ENCODE measurements at regions not wholly inside any gene's neighbourhood (a gene's known extent, or its start where the extent isn't known, plus 50 kb on each side); places are given as distances from the start of the nearest gene placed in this dataset.

DNA sequence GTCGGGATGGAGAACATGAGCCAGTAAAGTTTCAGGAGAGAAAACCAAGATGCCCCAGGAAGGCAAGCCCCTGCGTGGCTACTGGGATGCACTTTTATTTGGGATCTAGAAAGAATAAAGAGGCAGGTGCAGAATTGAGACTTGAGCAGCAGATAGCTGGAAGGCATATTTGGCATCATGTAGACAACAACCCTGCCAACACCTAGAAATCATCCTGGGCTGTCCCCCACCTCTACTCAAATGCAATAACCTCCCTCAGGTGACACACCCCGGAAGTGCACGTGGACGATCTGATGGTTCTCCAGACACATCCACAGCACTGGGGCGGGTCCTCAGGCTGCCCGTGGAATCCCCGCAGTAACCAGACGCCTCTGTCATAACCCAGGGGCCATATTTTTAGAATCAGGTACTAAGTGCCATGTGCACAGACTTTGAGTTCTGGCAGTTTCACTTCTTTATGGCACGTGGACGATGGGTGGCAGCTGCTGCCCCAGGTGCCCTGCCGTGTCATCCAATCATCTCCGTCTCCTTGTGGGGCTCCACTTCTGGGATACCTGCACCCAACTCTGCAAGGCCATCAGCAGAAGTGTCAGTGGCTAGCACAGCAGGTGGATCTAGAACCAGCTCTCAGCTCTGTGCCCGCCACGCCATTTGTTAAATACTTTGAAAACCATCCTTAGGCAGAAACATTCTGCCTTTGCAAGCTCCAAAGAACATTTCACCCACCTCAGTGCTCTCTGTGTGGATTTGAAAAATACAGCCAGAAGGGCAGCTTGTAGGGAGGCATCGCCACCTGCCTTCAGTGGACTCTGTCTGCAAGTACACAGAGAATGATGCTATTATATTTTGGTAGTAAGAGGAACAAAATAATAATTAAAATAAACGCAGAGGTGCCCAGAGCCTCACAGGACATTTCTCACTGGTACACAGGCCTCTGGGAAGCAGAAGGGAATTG is 771.7 kb upstream of the TMEM132C start:
- H3K4me1 ChIP-seq, result no peaks in the 10 kb centered on the region
- no peaks in the 10 kb centered on the region for H3K9me3 ChIP-seq
- TF ChIP-seq POLR2A (IDR thresholded peaks at IDR 0.05), result no peak
- TF ChIP-seq, protein P1, sequence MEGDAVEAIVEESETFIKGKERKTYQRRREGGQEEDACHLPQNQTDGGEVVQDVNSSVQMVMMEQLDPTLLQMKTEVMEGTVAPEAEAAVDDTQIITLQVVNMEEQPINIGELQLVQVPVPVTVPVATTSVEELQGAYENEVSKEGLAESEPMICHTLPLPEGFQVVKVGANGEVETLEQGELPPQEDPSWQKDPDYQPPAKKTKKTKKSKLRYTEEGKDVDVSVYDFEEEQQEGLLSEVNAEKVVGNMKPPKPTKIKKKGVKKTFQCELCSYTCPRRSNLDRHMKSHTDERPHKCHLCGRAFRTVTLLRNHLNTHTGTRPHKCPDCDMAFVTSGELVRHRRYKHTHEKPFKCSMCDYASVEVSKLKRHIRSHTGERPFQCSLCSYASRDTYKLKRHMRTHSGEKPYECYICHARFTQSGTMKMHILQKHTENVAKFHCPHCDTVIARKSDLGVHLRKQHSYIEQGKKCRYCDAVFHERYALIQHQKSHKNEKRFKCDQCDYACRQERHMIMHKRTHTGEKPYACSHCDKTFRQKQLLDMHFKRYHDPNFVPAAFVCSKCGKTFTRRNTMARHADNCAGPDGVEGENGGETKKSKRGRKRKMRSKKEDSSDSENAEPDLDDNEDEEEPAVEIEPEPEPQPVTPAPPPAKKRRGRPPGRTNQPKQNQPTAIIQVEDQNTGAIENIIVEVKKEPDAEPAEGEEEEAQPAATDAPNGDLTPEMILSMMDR (IDR thresholded peaks at IDR 0.05), result no peak
- H3K4me3 ChIP-seq, result no peak overlapping the region
- ATAC-seq, result no peak
- intact Hi-C loops (cut with DNase I), result no loop called here
- no peaks in the 10 kb centered on the region for H3K27me3 ChIP-seq
- no peak overlapping the region for H3K27ac ChIP-seq
- no peak for DNase-seq
- H3K36me3 ChIP-seq, result no peaks in the 10 kb centered on the region
- WGBS (ENCODE audit: insufficient coverage, low coverage, low lambda C conversion rate, missing lambda C conversion rate), result 54% methylated on average over 4 of the region's 17 CpGs

DNA sequence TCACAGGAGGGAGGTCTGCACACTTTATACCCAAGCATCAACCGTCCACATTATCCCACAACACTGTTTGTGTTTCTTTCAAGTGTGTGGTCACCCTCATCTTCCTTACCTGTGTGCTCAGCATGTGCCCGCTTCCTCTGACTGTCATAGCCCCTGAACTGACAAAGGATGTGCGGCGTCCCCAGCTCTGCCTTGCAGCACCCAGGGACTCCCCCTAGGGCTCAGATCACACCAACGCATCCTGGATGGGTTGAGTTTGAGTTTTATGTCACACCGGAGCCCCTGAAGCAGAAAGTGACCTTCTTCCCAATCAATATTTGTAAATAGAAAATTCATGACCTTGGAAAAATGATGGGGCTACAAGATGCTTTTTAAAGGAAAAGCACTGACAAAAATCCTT is 770.7 kb upstream of the TMEM132C start:
- H3K4me3 ChIP-seq, result no peak overlapping the region
- DNase-seq (no peak), ATAC-seq (no peak)
- 29% methylated on average over 6 of the region's 6 CpGs for WGBS (ENCODE audit: insufficient coverage, low coverage, low lambda C conversion rate, missing lambda C conversion rate)
- H3K36me3 ChIP-seq, result no peaks in the 10 kb centered on the region
- H3K4me1 ChIP-seq, result no peaks in the 10 kb centered on the region
- TF ChIP-seq, protein P1 (IDR thresholded peaks at IDR 0.05), result no peak
- no peak for TF ChIP-seq POLR2A (IDR thresholded peaks at IDR 0.05)
- no peak overlapping the region for H3K27ac ChIP-seq
- intact Hi-C loops (cut with DNase I), result no loop called here
- no peaks in the 10 kb centered on the region for H3K27me3 ChIP-seq
- H3K9me3 ChIP-seq, result no peaks in the 10 kb centered on the region

DNA sequence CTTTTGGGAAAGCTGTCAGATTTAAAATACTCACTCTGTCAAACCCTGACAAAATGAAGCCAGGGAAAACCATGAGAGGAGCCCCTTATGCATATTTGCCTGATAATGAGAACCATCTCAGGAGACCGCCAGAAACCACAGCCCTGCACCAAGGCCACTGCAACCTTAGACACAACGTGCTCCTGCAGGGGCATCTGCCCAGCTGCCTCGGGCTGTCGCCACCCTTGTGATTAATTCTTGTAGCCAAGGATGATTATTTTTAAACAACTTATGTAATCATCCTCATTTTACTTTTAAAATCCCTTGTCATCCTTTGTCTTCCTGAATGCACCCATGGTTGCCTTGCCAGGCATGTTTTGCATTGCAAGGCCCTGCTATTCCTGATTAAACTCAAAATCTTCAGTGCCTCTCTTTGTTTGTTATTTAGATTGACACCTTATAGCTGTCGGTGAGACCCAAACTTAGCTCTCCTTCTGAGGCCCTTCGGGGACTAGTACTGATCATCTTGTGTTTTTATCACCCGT is 766.4 kb upstream of the TMEM132C start:
- no peaks in the 10 kb centered on the region for H3K36me3 ChIP-seq
- intact Hi-C loops (cut with DNase I), result no loop called here
- no peaks in the 10 kb centered on the region for H3K4me1 ChIP-seq
- H3K4me3 ChIP-seq, result no peak overlapping the region
- DNase-seq (no peak), ATAC-seq (no peak)
- no peaks in the 10 kb centered on the region for H3K27me3 ChIP-seq
- no peak for TF ChIP-seq POLR2A (IDR thresholded peaks at IDR 0.05)
- TF ChIP-seq, protein P1 (IDR thresholded peaks at IDR 0.05), result no peak
- no peaks in the 10 kb centered on the region for H3K9me3 ChIP-seq
- WGBS (ENCODE audit: insufficient coverage, low coverage, low lambda C conversion rate, missing lambda C conversion rate), result 43% methylated on average over 6 of the region's 7 CpGs
- H3K27ac ChIP-seq, result no peak overlapping the region

DNA sequence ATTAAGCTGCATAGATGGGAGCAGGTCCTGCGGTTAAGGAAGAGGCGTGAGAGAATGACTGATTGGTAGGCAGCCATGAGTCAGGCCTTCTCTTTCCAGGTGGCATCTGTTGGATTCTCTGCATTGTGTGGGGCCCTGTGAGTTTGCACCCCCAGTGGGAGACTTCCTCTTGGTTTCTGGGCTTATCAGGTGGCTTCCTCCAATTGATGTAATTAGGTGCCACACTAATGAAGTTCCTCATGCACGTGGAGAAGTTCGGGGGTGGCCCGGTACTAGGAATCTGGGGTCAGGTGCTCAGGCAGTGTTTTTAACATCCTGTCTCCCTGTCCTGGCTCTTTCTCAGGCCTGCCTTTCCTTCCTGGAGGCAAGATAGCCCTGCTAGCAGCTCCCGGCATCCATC is 765.1 kb upstream of the TMEM132C start:
- intact Hi-C loops (cut with DNase I), result no loop called here
- Histone ChIP-seq H3K4me1 (no peaks in the 10 kb centered on the region), H3K36me3 (no peaks in the 10 kb centered on the region), H3K4me3 (no peak overlapping the region), H3K27me3 (no peaks in the 10 kb centered on the region), H3K27ac (no peak overlapping the region), H3K9me3 (no peaks in the 10 kb centered on the region)
- ATAC-seq (no peak), DNase-seq (no peak)
- no peak for TF ChIP-seq POLR2A (IDR thresholded peaks at IDR 0.05)
- TF ChIP-seq, protein P1 (IDR thresholded peaks at IDR 0.05), result no peak
- WGBS (ENCODE audit: insufficient coverage, low coverage, low lambda C conversion rate, missing lambda C conversion rate), result 60% methylated on average over 5 of the region's 6 CpGs
